ENCODE measurements at regions not wholly inside any gene's neighbourhood (a gene's known extent, or its start where the extent isn't known, plus 50 kb on each side); places are given as distances from the start of the nearest gene placed in this dataset.
"Not testable (repeated sequence)": the region's sequence is repeated elsewhere in the genome, so short reads cannot be mapped to it uniquely, and the experiment has no call there.

DNA sequence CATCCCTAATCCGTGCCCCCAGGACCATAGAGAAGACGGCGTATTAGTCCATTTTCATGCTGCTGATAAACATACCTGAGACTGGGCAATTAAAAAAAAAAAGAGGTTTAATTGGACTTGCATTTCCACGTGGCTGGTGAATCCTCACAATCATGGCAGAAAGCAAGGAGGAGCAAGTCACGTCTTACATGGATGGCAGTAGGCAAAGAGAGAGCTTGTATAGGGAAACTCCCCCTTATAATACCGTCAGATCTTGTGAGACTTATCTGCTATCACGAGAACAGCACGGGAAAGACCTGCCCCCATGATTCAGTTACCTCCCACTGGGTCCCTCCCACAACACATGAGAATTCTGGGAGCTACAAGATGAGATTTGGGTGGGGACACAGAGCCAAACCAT, 145.8 kb upstream of the G2E3 start:
- H3K9me3 Mint-ChIP-seq; H3K27me3 Mint-ChIP-seq (ENCODE audit: low read depth); H3K4me1 Mint-ChIP-seq (ENCODE audit: low read depth); H3K4me3 Mint-ChIP-seq; H3K36me3 Mint-ChIP-seq (ENCODE audit: low read depth); H3K27ac Mint-ChIP-seq: not testable (repeated sequence)

GRCh38 chr14:30417121-30417520, 141.8 kb upstream of the G2E3 start:
- peaks cover 3% of the 10 kb centered on the region for H3K9me3 Mint-ChIP-seq
- no peaks in the 10 kb centered on the region for H3K36me3 Mint-ChIP-seq (ENCODE audit: low read depth)
- H3K4me3 Mint-ChIP-seq = no peak overlapping the region
- no peak overlapping the region for H3K27ac Mint-ChIP-seq
- no peaks in the 10 kb centered on the region for H3K27me3 Mint-ChIP-seq (ENCODE audit: low read depth)
- H3K4me1 Mint-ChIP-seq (ENCODE audit: low read depth) = no peaks in the 10 kb centered on the region

DNA sequence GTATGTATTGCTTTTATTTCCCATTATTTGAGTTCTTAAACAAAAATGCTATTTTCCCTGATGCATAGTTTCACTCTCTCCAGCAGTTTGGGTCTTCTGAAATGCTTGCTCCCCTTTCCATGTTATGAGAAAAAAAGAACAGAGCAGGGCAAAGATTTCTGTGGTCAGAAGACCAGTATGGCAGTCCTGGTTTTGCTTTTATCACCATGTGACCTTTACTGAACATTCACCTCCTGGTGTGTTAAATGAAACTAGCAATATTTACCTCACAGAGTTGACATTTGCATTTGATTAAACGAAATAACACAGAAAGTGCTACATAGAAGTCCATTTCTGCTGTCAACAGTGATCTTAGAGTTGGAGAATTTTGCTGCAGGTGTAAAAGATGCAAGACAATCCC, 141.0 kb upstream of the G2E3 start:
- H3K4me3 Mint-ChIP-seq = no peak overlapping the region
- peaks cover 2% of the 10 kb centered on the region for H3K9me3 Mint-ChIP-seq
- H3K27ac Mint-ChIP-seq = no peak overlapping the region
- H3K27me3 Mint-ChIP-seq (ENCODE audit: low read depth) = no peaks in the 10 kb centered on the region
- no peaks in the 10 kb centered on the region for H3K4me1 Mint-ChIP-seq (ENCODE audit: low read depth)
- no peaks in the 10 kb centered on the region for H3K36me3 Mint-ChIP-seq (ENCODE audit: low read depth)

DNA sequence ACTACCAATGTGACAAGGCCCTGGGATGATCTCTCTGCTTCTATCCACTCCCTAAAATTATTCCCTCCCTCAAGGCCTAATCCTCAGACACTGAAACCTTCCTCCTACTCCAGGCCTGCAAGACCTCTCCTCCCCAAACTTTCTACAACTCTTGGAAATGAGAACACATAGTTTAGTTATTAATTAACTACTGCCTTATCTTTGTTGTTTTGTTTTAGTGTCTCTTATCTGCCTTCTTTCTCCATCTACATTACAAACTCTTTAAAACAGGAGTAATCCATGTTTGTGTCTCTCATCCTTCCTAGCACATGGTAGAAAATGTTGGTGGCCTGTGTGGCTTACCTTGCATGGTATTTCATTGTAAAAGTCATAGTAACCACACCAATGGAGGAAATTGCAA, 139.9 kb upstream of the G2E3 start:
- no peaks in the 10 kb centered on the region for H3K27me3 Mint-ChIP-seq (ENCODE audit: low read depth)
- no peak overlapping the region for H3K4me3 Mint-ChIP-seq
- H3K9me3 Mint-ChIP-seq = no peaks in the 10 kb centered on the region
- H3K4me1 Mint-ChIP-seq (ENCODE audit: low read depth) = no peaks in the 10 kb centered on the region
- H3K36me3 Mint-ChIP-seq (ENCODE audit: low read depth) = no peaks in the 10 kb centered on the region
- H3K27ac Mint-ChIP-seq = no peak overlapping the region

DNA sequence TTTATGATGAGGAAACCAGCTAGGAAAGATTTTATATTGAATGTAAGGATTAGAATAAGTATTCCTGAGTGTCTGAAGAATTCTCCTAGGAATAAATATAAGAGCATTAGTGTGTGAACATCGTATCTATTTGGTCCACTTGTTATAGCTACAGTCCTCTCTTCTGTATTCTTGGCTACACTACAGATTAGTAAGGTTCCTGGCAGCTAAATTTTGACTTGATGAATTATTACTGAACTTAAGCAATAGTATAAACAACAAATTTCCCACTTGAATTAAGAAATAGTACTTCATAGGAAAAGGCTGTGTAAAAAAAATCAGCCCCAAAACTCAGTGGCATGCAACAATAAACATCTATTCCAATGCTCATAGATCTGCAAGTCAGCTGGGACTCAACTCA, 138.4 kb upstream of the G2E3 start:
- no peaks in the 10 kb centered on the region for H3K36me3 Mint-ChIP-seq (ENCODE audit: low read depth)
- H3K9me3 Mint-ChIP-seq = no peaks in the 10 kb centered on the region
- no peaks in the 10 kb centered on the region for H3K4me1 Mint-ChIP-seq (ENCODE audit: low read depth)
- no peaks in the 10 kb centered on the region for H3K27me3 Mint-ChIP-seq (ENCODE audit: low read depth)
- no peak overlapping the region for H3K27ac Mint-ChIP-seq
- no peak overlapping the region for H3K4me3 Mint-ChIP-seq

GRCh38 chr14:30426463-30426862, 132.5 kb upstream of the G2E3 start:
- Mint-ChIP-seq H3K4me3 (no peak overlapping the region), H3K27ac (no peak overlapping the region), H3K9me3 (no peaks in the 10 kb centered on the region), H3K36me3 (ENCODE audit: low read depth) (no peaks in the 10 kb centered on the region), H3K4me1 (ENCODE audit: low read depth) (no peaks in the 10 kb centered on the region), H3K27me3 (ENCODE audit: low read depth) (no peaks in the 10 kb centered on the region)

DNA sequence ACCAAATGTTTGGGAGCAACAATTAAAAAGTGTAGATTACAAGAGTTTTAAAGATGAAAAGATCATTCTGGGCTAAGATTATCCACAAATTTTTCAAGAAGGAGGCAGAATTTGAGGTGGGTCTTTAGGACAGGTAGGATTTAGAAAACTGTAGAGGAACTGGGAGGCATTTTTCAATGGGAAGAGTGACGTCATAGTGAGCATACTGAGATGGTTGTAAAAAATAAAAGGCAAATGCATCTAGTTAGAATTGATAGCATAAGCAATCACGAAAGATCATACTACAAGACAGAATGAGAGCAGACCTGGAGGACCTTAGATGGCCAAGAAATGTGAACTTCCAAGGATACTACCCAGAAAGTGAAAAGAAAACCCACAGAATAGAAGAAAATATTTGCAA, 131.6 kb upstream of the G2E3 start:
- Mint-ChIP-seq H3K27me3 (ENCODE audit: low read depth) (no peaks in the 10 kb centered on the region), H3K4me3 (no peak overlapping the region), H3K9me3 (no peaks in the 10 kb centered on the region)

DNA sequence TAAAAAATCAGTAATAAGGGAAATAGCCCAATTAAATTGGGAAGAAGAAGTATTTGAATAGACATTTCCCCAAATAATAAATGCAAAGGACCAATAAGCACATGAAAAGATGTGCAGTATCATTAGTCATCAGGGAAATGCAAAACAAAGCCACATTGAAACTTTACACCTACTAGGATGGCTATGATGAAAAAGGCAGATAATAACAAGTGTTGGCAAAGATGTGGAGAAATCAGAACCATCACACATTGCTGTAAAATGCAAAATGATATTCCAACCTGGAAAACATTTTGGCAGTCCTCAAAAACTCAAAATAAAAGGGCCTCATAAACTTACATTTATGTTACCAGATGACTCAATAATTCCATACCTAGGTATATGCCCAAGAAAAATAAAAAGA, 131.1 kb upstream of the G2E3 start:
- H3K36me3 Mint-ChIP-seq (ENCODE audit: low read depth) = no peaks in the 10 kb centered on the region
- H3K9me3 Mint-ChIP-seq = no peaks in the 10 kb centered on the region
- no peak overlapping the region for H3K4me3 Mint-ChIP-seq
- no peak overlapping the region for H3K27ac Mint-ChIP-seq
- H3K4me1 Mint-ChIP-seq (ENCODE audit: low read depth) = no peaks in the 10 kb centered on the region
- no peaks in the 10 kb centered on the region for H3K27me3 Mint-ChIP-seq (ENCODE audit: low read depth)

More for the DNA sequence above, 131.6 kb upstream of the G2E3 start:
- Mint-ChIP-seq H3K36me3 (ENCODE audit: low read depth) (no peaks in the 10 kb centered on the region), H3K27ac (no peak overlapping the region), H3K4me1 (ENCODE audit: low read depth) (no peaks in the 10 kb centered on the region)

- Mint-ChIP-seq H3K36me3 (ENCODE audit: low read depth) (no peaks in the 10 kb centered on the region), H3K4me1 (ENCODE audit: low read depth) (no peaks in the 10 kb centered on the region), H3K4me3 (no peak overlapping the region)
These were observed 127.4 kb upstream of the G2E3 start for GRCh38 chr14:30431552-30431951.

GRCh38 chr14:30440961-30441360, 118.0 kb upstream of the G2E3 start:
- peaks cover 10% of the 10 kb centered on the region for H3K27me3 Mint-ChIP-seq (ENCODE audit: low read depth)
- no peaks in the 10 kb centered on the region for H3K36me3 Mint-ChIP-seq (ENCODE audit: low read depth)
- H3K4me1 Mint-ChIP-seq (ENCODE audit: low read depth) = no peaks in the 10 kb centered on the region
- H3K27ac Mint-ChIP-seq = no peak overlapping the region
- H3K9me3 Mint-ChIP-seq = no peaks in the 10 kb centered on the region
- H3K4me3 Mint-ChIP-seq = no peak overlapping the region

More at GRCh38 chr14:30431552-30431951, 127.4 kb upstream of the G2E3 start:
- Mint-ChIP-seq H3K9me3 (no peaks in the 10 kb centered on the region), H3K27me3 (ENCODE audit: low read depth) (no peaks in the 10 kb centered on the region), H3K27ac (no peak overlapping the region)

DNA sequence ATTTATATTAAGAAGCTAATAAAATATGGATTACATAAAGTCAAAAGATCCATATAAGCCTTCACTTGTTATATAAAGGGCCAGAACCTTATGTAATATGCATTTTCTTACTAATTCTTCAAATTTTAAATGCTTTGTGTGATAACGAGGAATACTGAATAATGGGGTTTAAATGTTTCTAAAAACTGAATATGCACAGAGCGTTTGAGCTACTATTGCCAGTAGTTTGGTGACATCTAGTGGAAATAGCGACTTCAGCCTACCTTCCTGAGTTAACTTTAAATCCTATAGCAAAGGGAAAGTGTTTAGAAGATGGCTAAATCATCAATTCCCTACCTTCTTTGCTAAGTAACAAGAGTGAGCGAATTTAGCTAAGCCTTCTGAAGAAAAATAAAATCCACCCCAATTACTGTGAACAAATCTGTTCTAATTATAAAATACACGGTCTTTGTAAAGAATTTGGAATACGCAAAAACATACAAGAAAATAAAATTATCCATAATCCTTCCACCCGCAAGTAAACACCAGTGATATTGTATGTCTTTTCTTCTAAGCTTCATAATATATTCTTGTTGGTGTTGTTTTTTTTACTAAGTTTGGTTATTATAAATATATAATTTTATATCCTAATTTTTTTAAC, 115.5 kb upstream of the G2E3 start:
- Mint-ChIP-seq H3K9me3 (no peaks in the 10 kb centered on the region), H3K27me3 (ENCODE audit: low read depth) (peaks cover 10% of the 10 kb centered on the region), H3K27ac (no peak overlapping the region)

DNA sequence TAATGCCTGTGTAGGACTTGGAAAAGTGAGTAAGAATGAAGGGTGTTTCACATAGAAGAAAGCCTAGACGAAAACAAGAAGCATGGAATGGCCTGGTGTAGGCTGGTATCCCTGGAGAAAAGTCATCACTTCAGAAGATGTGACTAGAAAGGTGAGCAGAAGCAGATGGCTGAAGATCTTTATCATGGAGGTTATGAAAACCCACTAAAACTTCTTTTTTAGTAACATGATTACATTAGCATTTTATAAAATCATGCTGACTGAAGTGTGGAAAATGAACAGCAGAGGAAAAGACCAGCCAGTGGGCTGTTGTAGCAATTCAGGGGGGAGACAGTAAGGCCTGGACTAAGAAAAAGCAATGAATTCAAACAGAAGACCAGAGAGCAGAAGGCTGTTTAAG, 114.5 kb upstream of the G2E3 start:
- Mint-ChIP-seq H3K4me1 (ENCODE audit: low read depth) (no peaks in the 10 kb centered on the region), H3K9me3 (no peaks in the 10 kb centered on the region), H3K27me3 (ENCODE audit: low read depth) (peaks cover 10% of the 10 kb centered on the region), H3K27ac (no peak overlapping the region), H3K4me3 (no peak overlapping the region), H3K36me3 (ENCODE audit: low read depth) (no peaks in the 10 kb centered on the region)

More for the DNA sequence above, 115.5 kb upstream of the G2E3 start:
- Mint-ChIP-seq H3K36me3 (ENCODE audit: low read depth) (no peaks in the 10 kb centered on the region), H3K4me3 (no peak overlapping the region), H3K4me1 (ENCODE audit: low read depth) (no peaks in the 10 kb centered on the region)

GRCh38 chr14:30445011-30445793, 113.8 kb upstream of the G2E3 start:
- no peak overlapping the region for H3K4me3 Mint-ChIP-seq
- no peak overlapping the region for H3K27ac Mint-ChIP-seq
- H3K36me3 Mint-ChIP-seq (ENCODE audit: low read depth) = no peaks in the 10 kb centered on the region
- no peaks in the 10 kb centered on the region for H3K9me3 Mint-ChIP-seq
- H3K4me1 Mint-ChIP-seq (ENCODE audit: low read depth) = no peaks in the 10 kb centered on the region
- peaks cover 10% of the 10 kb centered on the region for H3K27me3 Mint-ChIP-seq (ENCODE audit: low read depth)

GRCh38 chr14:30445852-30446251, 113.1 kb upstream of the G2E3 start:
- Mint-ChIP-seq H3K27me3 (ENCODE audit: low read depth) (peaks cover 10% of the 10 kb centered on the region), H3K27ac (no peak overlapping the region), H3K4me1 (ENCODE audit: low read depth) (no peaks in the 10 kb centered on the region), H3K9me3 (no peaks in the 10 kb centered on the region), H3K4me3 (no peak overlapping the region), H3K36me3 (ENCODE audit: low read depth) (no peaks in the 10 kb centered on the region)
